Glutamatergic neuron (in vitro differentiated cells): ENCODE measurements at regions not wholly inside any gene's neighbourhood (a gene's known extent, or its start where the extent isn't known, plus 50 kb on each side); places are given as distances from the start of the nearest gene placed in this dataset.

Experiments
- DNase-seq: peaks from one replicate; pipeline ENCODE4 v3.0.0; 2022
- H3K27ac Mint-ChIP-seq: one replicate; pipeline ENCODE4 v1.8.0; 2020; ENCODE audit warnings: mild to moderate bottlenecking, mixed read lengths, inconsistent platforms; ENCODE audit not compliant: unreplicated experiment
- H3K27me3 Mint-ChIP-seq: one replicate; pipeline ENCODE4 v1.8.0; 2020; ENCODE audit warnings: mild to moderate bottlenecking, moderate library complexity, mixed read lengths, inconsistent platforms; ENCODE audit not compliant: unreplicated experiment
- H3K36me3 Mint-ChIP-seq: one replicate; pipeline ENCODE4 v1.8.0; 2020; ENCODE audit warnings: mild to moderate bottlenecking, mixed read lengths, inconsistent platforms; ENCODE audit not compliant: unreplicated experiment
- H3K4me1 Mint-ChIP-seq: one replicate; pipeline ENCODE4 v1.8.0; 2020; ENCODE audit warnings: mild to moderate bottlenecking, low read depth, mixed read lengths, inconsistent platforms; ENCODE audit not compliant: unreplicated experiment
- H3K4me3 Mint-ChIP-seq: one replicate; pipeline ENCODE4 v1.8.0; 2020; ENCODE audit warnings: mild to moderate bottlenecking, mixed read lengths, inconsistent platforms; ENCODE audit not compliant: unreplicated experiment
- H3K9me3 Mint-ChIP-seq: one replicate; pipeline ENCODE4 v1.8.0; 2020; ENCODE audit warnings: mild to moderate bottlenecking, moderate library complexity, mixed read lengths, inconsistent platforms; ENCODE audit not compliant: unreplicated experiment
- TF ChIP-seq, protein P1 (sequence below): fragments of 200-600 bp; sonication (generic); IDR thresholded peaks from one replicate; pipeline ENCODE4 v1.5.0; 2021; ENCODE audit not compliant: partially characterized antibody, unreplicated experiment

DNA sequence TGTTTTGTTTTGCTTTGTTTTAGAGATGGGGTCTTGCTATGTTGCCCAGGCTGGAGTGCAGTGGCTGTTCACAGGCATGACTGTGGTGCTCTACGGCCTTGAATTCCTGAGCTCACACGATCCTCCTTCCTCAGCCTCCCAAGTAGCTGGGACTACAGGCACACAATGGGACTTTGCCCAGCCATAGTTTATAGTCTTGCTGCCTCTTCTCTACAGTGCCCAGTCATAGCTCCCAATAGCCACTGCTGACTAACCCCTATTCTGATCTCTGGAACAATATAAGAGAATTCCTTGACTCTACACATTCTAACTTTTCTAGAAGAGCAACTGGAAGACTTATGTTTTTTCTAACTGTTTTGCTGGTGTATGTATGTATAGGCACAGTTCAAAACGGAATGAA lies 319.2 kb downstream of the PCDH7 start:
- Mint-ChIP-seq H3K27ac (no peak overlapping the region), H3K4me1 (peaks cover 31% of the 10 kb centered on the region), H3K9me3 (peaks cover 1% of the 10 kb centered on the region), H3K27me3 (no peaks in the 10 kb centered on the region), H3K4me3 (no peak overlapping the region), H3K36me3 (no peaks in the 10 kb centered on the region)
- DNase-seq = no peak
- TF ChIP-seq, protein P1, sequence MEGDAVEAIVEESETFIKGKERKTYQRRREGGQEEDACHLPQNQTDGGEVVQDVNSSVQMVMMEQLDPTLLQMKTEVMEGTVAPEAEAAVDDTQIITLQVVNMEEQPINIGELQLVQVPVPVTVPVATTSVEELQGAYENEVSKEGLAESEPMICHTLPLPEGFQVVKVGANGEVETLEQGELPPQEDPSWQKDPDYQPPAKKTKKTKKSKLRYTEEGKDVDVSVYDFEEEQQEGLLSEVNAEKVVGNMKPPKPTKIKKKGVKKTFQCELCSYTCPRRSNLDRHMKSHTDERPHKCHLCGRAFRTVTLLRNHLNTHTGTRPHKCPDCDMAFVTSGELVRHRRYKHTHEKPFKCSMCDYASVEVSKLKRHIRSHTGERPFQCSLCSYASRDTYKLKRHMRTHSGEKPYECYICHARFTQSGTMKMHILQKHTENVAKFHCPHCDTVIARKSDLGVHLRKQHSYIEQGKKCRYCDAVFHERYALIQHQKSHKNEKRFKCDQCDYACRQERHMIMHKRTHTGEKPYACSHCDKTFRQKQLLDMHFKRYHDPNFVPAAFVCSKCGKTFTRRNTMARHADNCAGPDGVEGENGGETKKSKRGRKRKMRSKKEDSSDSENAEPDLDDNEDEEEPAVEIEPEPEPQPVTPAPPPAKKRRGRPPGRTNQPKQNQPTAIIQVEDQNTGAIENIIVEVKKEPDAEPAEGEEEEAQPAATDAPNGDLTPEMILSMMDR = no peak

DNA sequence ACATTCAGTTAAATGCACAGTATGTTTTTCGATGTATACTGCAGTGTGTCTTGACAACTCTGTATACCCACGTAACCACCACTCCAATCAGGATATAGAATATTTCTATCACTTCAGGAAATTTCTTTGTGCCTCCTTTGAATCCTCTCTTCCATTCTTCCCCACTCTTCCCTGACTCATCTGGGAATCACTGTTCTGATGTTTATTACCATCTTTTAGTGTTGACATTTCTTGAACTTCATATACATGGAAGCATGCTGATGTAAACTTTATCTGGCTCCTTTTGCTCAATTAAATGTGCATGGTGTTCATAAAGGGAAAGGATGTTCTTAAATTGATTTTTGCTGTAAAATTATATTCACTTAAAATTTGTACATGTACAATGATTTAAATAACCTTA lies 319.9 kb downstream of the PCDH7 start:
- peaks cover 32% of the 10 kb centered on the region for H3K4me1 Mint-ChIP-seq
- no peak overlapping the region for H3K4me3 Mint-ChIP-seq
- no peaks in the 10 kb centered on the region for H3K27me3 Mint-ChIP-seq
- peaks cover 2% of the 10 kb centered on the region for H3K9me3 Mint-ChIP-seq
- TF ChIP-seq, protein P1 = no peak
- no peak overlapping the region for H3K27ac Mint-ChIP-seq
- DNase-seq = no peak
- no peaks in the 10 kb centered on the region for H3K36me3 Mint-ChIP-seq

DNA sequence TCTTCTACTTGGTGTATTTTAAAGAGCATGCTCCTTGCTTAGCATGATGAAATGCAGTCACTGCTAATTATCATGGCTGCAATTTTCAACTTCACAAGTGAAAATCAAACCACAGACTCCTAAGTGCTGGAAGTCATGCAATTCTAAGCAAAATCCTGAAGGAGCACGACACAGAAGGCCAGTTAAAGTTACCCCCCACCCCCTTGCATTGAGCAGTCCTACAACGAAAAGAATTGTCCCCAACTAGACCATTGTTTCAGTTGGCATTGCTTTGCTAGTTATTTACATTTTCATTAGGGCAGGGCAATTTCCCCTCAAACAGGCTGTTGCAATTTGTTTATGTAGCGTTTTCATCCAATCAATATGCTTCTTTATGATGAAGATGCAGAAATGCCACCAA lies 321.2 kb downstream of the PCDH7 start:
- no peaks in the 10 kb centered on the region for H3K36me3 Mint-ChIP-seq

DNA sequence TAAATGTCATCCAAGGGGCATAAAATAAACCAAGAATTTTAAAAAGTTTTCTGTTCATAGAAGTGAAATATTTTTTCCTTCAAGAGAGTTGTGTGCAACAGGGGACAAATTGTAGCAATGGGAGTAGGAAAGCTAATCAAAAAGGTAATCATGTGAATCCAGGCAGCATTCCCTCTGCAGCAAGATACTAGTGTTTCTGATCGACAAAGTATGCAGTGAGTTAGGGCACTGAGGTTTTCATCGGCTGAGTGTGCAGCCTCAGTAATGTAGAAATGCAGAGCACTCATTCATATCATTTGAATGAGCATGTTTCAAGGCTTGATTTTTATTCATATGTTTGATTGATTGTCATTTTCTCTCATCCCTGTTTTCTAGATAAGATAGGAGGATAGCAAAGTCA lies 321.7 kb downstream of the PCDH7 start:
- TF ChIP-seq, protein P1 = no peak
- DNase-seq = no peak
- Mint-ChIP-seq H3K4me1 (peaks cover 36% of the 10 kb centered on the region), H3K27ac (no peak overlapping the region), H3K9me3 (peaks cover 3% of the 10 kb centered on the region), H3K4me3 (no peak overlapping the region), H3K27me3 (no peaks in the 10 kb centered on the region), H3K36me3 (no peaks in the 10 kb centered on the region)

More for the DNA sequence above, 321.2 kb downstream of the PCDH7 start:
- Mint-ChIP-seq H3K9me3 (peaks cover 3% of the 10 kb centered on the region), H3K4me3 (no peak overlapping the region), H3K27ac (no peak overlapping the region), H3K4me1 (peaks cover 36% of the 10 kb centered on the region), H3K27me3 (no peaks in the 10 kb centered on the region)
- TF ChIP-seq, protein P1 = no peak
- DNase-seq = no peak

DNA sequence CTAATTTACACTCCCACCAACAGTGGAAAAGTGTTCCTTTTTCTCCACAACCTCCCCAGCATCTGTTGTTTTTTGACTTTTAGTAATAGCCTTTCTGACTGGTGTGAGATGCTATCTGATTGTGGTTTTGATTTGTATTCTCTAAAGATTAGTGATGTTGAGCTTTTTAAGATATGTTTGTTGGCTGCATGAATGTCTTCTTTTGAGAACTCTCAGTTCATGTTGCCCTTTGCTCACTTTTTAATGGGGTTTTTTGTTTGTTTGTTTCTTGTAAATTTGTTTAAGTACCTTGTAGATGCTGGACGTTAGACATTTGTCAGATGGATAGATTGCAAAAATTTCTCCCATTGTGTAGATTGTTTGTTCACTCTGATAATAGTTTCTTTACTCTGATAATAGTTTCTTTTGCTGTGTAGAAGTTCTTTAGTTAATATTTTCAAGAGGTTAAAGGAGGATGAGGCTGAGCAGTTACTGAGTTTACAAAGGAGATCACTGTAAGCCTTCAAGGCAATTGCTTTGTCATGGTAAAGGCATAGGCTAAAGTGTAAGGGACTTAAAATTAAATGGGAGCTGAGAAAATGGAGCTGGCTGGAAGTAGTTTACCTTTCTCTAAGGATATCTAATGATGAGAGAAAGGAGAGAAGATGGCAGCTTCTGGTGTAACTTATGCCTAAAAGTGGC lies 323.4 kb downstream of the PCDH7 start:
- no peak for DNase-seq
- no peak overlapping the region for H3K4me3 Mint-ChIP-seq
- peaks cover 3% of the 10 kb centered on the region for H3K9me3 Mint-ChIP-seq
- H3K27me3 Mint-ChIP-seq = no peaks in the 10 kb centered on the region
- H3K27ac Mint-ChIP-seq = peak overlapping the region; percentile 17
- TF ChIP-seq, protein P1 = no peak
- no peaks in the 10 kb centered on the region for H3K36me3 Mint-ChIP-seq
- peaks cover 32% of the 10 kb centered on the region for H3K4me1 Mint-ChIP-seq
